Tibial nerve (tissue), 4 donors: ENCODE measurements at regions not wholly inside any gene's neighbourhood (a gene's known extent, or its start where the extent isn't known, plus 50 kb on each side); places are given as distances from the start of the nearest gene placed in this dataset.

Experiments used
- EP300 ChIP-seq, 2 donors: sonication (generic); formaldehyde crosslinking; IDR thresholded peaks; one replicate each; pipeline ENCODE4 v1.6.1; 2017; ENCODE audit warnings: antibody characterized with exemption in 2 of 2, mild to moderate bottlenecking in 1 of 2
- POLR2A ChIP-seq, 2 donors: fragments of 450-650 bp; IDR thresholded peaks; one replicate each; pipeline ENCODE4 v1.6.1; 2017; ENCODE audit warnings: antibody characterized with exemption in 2 of 2, mild to moderate bottlenecking in 2 of 2, moderate library complexity in 2 of 2
- TF ChIP-seq, protein P1 (sequence below), 5 experiments: fragments of 200-600 bp in 3 of 5; fragments of 450-650 bp in 2 of 5; sonication (generic) in 3 of 5; IDR thresholded peaks; one replicate each; pipeline ENCODE4 v1.5.1; 2016 to 2019; ENCODE audit warnings: antibody characterized with exemption in 5 of 5, mild to moderate bottlenecking in 3 of 5, moderate library complexity in 2 of 5

DNA sequence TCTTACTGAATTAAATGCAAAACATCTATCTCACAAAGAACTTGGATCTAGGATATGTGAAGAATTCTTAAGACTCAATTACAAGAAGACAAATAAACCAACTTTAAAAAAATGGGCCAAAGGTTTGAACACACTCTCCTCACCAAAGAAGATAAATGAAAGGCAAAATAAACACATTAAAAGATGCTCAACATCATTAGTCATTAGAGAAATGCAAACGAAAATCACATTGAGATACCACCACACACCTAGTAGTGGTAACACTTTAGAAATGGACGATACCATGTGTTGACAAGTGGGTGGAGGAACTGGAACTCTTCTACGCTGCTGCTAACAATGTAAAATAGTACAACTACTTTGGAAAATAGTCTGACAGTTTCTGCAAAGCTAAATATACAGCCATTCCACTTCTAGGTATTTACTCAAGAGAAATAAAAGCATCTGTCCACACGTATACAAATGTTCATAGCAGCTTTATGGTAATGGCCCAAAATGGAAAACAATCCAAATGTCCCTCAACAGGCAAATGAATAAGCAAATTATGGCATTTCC is 194.3 kb downstream of the RHOU start:
- TF ChIP-seq, protein P1, sequence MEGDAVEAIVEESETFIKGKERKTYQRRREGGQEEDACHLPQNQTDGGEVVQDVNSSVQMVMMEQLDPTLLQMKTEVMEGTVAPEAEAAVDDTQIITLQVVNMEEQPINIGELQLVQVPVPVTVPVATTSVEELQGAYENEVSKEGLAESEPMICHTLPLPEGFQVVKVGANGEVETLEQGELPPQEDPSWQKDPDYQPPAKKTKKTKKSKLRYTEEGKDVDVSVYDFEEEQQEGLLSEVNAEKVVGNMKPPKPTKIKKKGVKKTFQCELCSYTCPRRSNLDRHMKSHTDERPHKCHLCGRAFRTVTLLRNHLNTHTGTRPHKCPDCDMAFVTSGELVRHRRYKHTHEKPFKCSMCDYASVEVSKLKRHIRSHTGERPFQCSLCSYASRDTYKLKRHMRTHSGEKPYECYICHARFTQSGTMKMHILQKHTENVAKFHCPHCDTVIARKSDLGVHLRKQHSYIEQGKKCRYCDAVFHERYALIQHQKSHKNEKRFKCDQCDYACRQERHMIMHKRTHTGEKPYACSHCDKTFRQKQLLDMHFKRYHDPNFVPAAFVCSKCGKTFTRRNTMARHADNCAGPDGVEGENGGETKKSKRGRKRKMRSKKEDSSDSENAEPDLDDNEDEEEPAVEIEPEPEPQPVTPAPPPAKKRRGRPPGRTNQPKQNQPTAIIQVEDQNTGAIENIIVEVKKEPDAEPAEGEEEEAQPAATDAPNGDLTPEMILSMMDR (IDR thresholded peaks at IDR 0.05), result no peak
- no peak for TF ChIP-seq POLR2A (IDR thresholded peaks at IDR 0.05)
- TF ChIP-seq EP300 (IDR thresholded peaks at IDR 0.05), result no peak
